Loucy (cell line): ENCODE measurements at regions not wholly inside any gene's neighbourhood (a gene's known extent, or its start where the extent isn't known, plus 50 kb on each side); places are given as distances from the start of the nearest gene placed in this dataset.

Source experiments
- EZH2phosphoT487 ChIP-seq: fragments of 200-600 bp; IDR thresholded peaks from 2 replicates; pipeline ENCODE4 v1.6.1; 2018; ENCODE audit warnings: antibody characterized with exemption, mild to moderate bottlenecking, moderate library complexity, borderline replicate concordance
- TF ChIP-seq, protein P1 (sequence below): fragments of 200-600 bp; sonication (generic); conservative IDR thresholded peaks from 2 replicates; pipeline ENCODE4 v1.5.1; 2014; ENCODE audit warnings: mild to moderate bottlenecking, antibody characterized with exemption, low read length

DNA sequence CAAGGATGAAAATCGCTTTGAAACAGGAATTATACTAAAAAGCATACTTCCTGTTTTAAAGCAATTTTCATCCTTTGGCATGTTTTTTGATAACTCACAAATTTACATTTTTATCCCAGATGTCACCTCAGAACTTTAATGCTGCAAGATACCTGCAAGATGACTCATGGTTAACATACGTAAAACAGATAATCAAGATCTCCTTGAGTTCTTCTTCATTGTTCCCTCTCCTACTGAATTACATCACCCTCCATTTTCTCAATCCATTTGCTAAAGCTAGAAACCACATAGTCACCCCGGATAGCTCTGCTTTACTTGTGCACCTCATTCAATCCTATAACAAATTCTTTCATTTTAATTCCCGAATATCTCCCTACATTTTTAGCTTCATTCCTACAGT is 1114.2 kb downstream of the PLA2G4A start:
- TF ChIP-seq, protein P1, sequence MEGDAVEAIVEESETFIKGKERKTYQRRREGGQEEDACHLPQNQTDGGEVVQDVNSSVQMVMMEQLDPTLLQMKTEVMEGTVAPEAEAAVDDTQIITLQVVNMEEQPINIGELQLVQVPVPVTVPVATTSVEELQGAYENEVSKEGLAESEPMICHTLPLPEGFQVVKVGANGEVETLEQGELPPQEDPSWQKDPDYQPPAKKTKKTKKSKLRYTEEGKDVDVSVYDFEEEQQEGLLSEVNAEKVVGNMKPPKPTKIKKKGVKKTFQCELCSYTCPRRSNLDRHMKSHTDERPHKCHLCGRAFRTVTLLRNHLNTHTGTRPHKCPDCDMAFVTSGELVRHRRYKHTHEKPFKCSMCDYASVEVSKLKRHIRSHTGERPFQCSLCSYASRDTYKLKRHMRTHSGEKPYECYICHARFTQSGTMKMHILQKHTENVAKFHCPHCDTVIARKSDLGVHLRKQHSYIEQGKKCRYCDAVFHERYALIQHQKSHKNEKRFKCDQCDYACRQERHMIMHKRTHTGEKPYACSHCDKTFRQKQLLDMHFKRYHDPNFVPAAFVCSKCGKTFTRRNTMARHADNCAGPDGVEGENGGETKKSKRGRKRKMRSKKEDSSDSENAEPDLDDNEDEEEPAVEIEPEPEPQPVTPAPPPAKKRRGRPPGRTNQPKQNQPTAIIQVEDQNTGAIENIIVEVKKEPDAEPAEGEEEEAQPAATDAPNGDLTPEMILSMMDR: no peak
- TF ChIP-seq EZH2phosphoT487: no peak
